GM12878 (cell line): ENCODE measurements at regions not wholly inside any gene's neighbourhood (a gene's known extent, or its start where the extent isn't known, plus 50 kb on each side); places are given as distances from the start of the nearest gene placed in this dataset.

Source experiments
- ATAC-seq: fragments of 200-7000 bp; cut with Tn5 transposase; 3 replicates; pipeline ENCODE4 v1.9.1; 2020; ENCODE audit warnings: mild to moderate bottlenecking, moderate library complexity
- BruUV-seq: library from RNA; stranded (reverse); fragments of 400-500 nt; replicated peaks from 2 replicates; lab custom pipeline; 2021; lab: Mats Ljungman, UMichigan
- CTCF ChIA-PET: fragments of 300-600 bp; sonication (Branson Sonifier 250); formaldehyde crosslinking; extraction: SDS; loops from one replicate; lab custom pipeline; 2021; ENCODE audit warnings: inconsistent platforms; lab: Yijun Ruan, JAX
- POLR2A ChIA-PET: fragments of 350-600 bp; formaldehyde crosslinking; extraction: SDS; loops from one replicate; lab custom pipeline; 2021; ENCODE audit warnings: inconsistent platforms; lab: Charles Lee
- RAD21 ChIA-PET: fragments of 300-600 bp; sonication (Branson Sonifier 250); formaldehyde crosslinking; loops from one replicate; lab custom pipeline; 2023; ENCODE audit warnings: antibody characterized with exemption; ENCODE audit not compliant: unreplicated experiment; lab: Charles Lee
- SMC1A ChIA-PET: fragments of 300-600 bp; sonication (Branson Sonifier 250); formaldehyde crosslinking; loops from one replicate; lab custom pipeline; 2023; ENCODE audit not compliant: unreplicated experiment, uncharacterized antibody; lab: Charles Lee
- DNase-seq: peaks from one replicate; pipeline ENCODE4 v3.0.0-alpha.2; 2011; ENCODE audit warnings: low read depth, low spot score
- FAIRE-seq: peaks from 3 replicates; lab custom pipeline; 2011; peaks lifted over from hg19 to GRCh38; lab: Jason Lieb, UNC
- H2AFZ ChIP-seq: 2 replicates; pipeline ENCODE4 v1.6.0; 2011; ENCODE audit warnings: low read depth, low read length, control low read depth; ENCODE audit not compliant: control insufficient read depth
- H3K27ac ChIP-seq: 2 replicates; pipeline ENCODE4 v1.5.1; 2011; ENCODE audit warnings: control low read depth; ENCODE audit not compliant: control insufficient read depth, insufficient read depth
- H3K27me3 ChIP-seq, 2 experiments: replicated peaks in 1 of 2; 2 replicates each; pipeline versions ENCODE4 v1.6.0 to v1.6.1; 2011; ENCODE audit warnings: low read length in 1 of 2; ENCODE audit not compliant: control insufficient read depth in 2 of 2, insufficient read depth in 2 of 2
- H3K36me3 ChIP-seq, 2 experiments: 2 replicates each; pipeline ENCODE4 v1.5.1; 2011; ENCODE audit warnings: low read length in 1 of 2; ENCODE audit not compliant: control insufficient read depth in 2 of 2, insufficient read depth in 2 of 2
- H3K4me1 ChIP-seq: 2 replicates; pipeline ENCODE4 v1.6.1; 2011; ENCODE audit warnings: mild to moderate bottlenecking, low read length, moderate library complexity, mixed read lengths; ENCODE audit not compliant: control insufficient read depth, insufficient read depth
- H3K4me2 ChIP-seq: 2 replicates; pipeline ENCODE4 v1.6.0; 2011; ENCODE audit warnings: control low read depth; ENCODE audit not compliant: control insufficient read depth, insufficient read depth
- H3K4me3 ChIP-seq: fragments of 200-600 bp; sonication (generic); 2 replicates; pipeline ENCODE4 v1.5.1; 2016
- H3K79me2 ChIP-seq: 2 replicates; pipeline ENCODE4 v1.6.0; 2011; ENCODE audit warnings: low read length; ENCODE audit not compliant: control insufficient read depth, insufficient read depth
- H3K9ac ChIP-seq: 2 replicates; pipeline ENCODE4 v1.8.0; 2011; ENCODE audit warnings: low read length, control low read depth, mixed read lengths; ENCODE audit not compliant: control insufficient read depth, insufficient read depth
- H3K9me3 ChIP-seq: replicated peaks from 3 replicates; pipeline ENCODE4 v1.5.1; 2011; ENCODE audit warnings: mild to moderate bottlenecking, low read length; ENCODE audit not compliant: control insufficient read depth, insufficient read depth
- H4K20me1 ChIP-seq: 2 replicates; pipeline ENCODE4 v1.6.0; 2011; ENCODE audit not compliant: control insufficient read depth, insufficient read depth
- CBX5 ChIP-seq: sonication (generic); IDR thresholded peaks from 2 replicates; pipeline ENCODE4 v1.6.1; 2016; ENCODE audit warnings: low read depth, moderate library complexity, mild to moderate bottlenecking, inconsistent platforms
- CEBPB ChIP-seq, 2 experiments: fragments of 150-350 bp in 1 of 2; IDR thresholded peaks; 2 replicates each; pipeline ENCODE4 v1.6.1; 2012 to 2014; ENCODE audit warnings: low read depth in 2 of 2, low read length in 2 of 2, borderline replicate concordance in 1 of 2, inconsistent platforms in 1 of 2
- EGR1 ChIP-seq, 2 experiments: IDR thresholded peaks; 1 replicate in 1 of 2; 2 replicates in 1 of 2; pipeline ENCODE4 v1.6.1; 2011 to 2012; ENCODE audit warnings: low read depth in 2 of 2, low read length in 2 of 2, borderline replicate concordance in 1 of 2, mild to moderate bottlenecking in 1 of 2, moderate library complexity in 1 of 2
- ETV6 ChIP-seq, 2 experiments: fragments of 450-650 bp in 1 of 2; IDR thresholded peaks in 1 of 2; conservative IDR thresholded peaks in 1 of 2; 2 replicates each; pipeline ENCODE4 v1.6.1; 2014; ENCODE audit warnings: antibody characterized with exemption in 1 of 2, borderline replicate concordance in 1 of 2, low read depth in 1 of 2, mild to moderate bottlenecking in 1 of 2, moderate library complexity in 1 of 2
- FOXM1 ChIP-seq: IDR thresholded peaks from 2 replicates; pipeline ENCODE4 v1.6.1; 2012; ENCODE audit warnings: low read depth, mild to moderate bottlenecking, inconsistent platforms, low read length, moderate library complexity
- KAT2A ChIP-seq: conservative IDR thresholded peaks from 2 replicates; pipeline ENCODE4 v1.6.1; 2011; ENCODE audit warnings: low read depth, low read length; ENCODE audit not compliant: control insufficient read depth
- NFYA ChIP-seq: IDR thresholded peaks from 2 replicates; pipeline ENCODE4 v1.6.1; 2011; ENCODE audit warnings: low read depth, mild to moderate bottlenecking, low read length, improper control_type of control experiment, borderline replicate concordance
- RAD21 ChIP-seq: IDR thresholded peaks from 2 replicates; pipeline ENCODE4 v1.6.1; 2011; ENCODE audit warnings: mild to moderate bottlenecking, low read depth, low read length, moderate library complexity; ENCODE audit not compliant: insufficient read depth
- RAD51 ChIP-seq: fragments of 450-650 bp; IDR thresholded peaks from 2 replicates; pipeline ENCODE4 v1.6.1; 2016; ENCODE audit warnings: moderate library complexity, mild to moderate bottlenecking, inconsistent platforms
- SMAD5 ChIP-seq: IDR thresholded peaks from 2 replicates; pipeline ENCODE4 v1.6.1; 2016; ENCODE audit warnings: antibody characterized with exemption, low read depth
- YY1 ChIP-seq: IDR thresholded peaks from 2 replicates; pipeline ENCODE4 v1.6.1; 2011; ENCODE audit warnings: low read depth, mild to moderate bottlenecking, low read length
- ZNF384 ChIP-seq: IDR thresholded peaks from 2 replicates; pipeline ENCODE4 v1.6.1; 2012; ENCODE audit warnings: low read depth, mild to moderate bottlenecking, low read length, improper control_type of control experiment, borderline replicate concordance
- WGBS: methylation state at CpG from one replicate; pipeline ENCODE4 v1.1.6; 2016; ENCODE audit warnings: low lambda C conversion rate; ENCODE audit not compliant: insufficient replicate concordance, insufficient coverage; ENCODE audit errors: missing lambda C conversion rate; 5-methylcytosine and 5-hydroxymethylcytosine counted together
- in situ Hi-C: fragments of 300-500 bp; cut with MboI; formaldehyde crosslinking; loops from 9 replicates; pipeline ENCODE4 v1.14.3; 2018; ENCODE audit warnings: mixed read lengths
- intact Hi-C: fragments of 100-400 bp; cut with micrococcal nuclease; formaldehyde crosslinking; loops from one replicate; pipeline ENCODE4 v1.14.2; 2022; ENCODE audit not compliant: unreplicated experiment
- TF ChIP-seq, protein P1 (sequence below): fragments of 450-650 bp; IDR thresholded peaks from 2 replicates; pipeline ENCODE4 v1.6.1; 2017; ENCODE audit warnings: antibody characterized with exemption, mild to moderate bottlenecking, moderate library complexity
- TF ChIP-seq, protein P2 (sequence below): IDR thresholded peaks from 2 replicates; pipeline ENCODE4 v1.6.1; 2011; ENCODE audit warnings: low read depth, mild to moderate bottlenecking, low read length, moderate library complexity, borderline replicate concordance; ENCODE audit errors: extremely low read depth
- TF ChIP-seq, protein P3 (sequence below): fragments of 450-650 bp; IDR thresholded peaks from 2 replicates; pipeline ENCODE4 v1.6.1; 2016; ENCODE audit warnings: mild to moderate bottlenecking

DNA sequence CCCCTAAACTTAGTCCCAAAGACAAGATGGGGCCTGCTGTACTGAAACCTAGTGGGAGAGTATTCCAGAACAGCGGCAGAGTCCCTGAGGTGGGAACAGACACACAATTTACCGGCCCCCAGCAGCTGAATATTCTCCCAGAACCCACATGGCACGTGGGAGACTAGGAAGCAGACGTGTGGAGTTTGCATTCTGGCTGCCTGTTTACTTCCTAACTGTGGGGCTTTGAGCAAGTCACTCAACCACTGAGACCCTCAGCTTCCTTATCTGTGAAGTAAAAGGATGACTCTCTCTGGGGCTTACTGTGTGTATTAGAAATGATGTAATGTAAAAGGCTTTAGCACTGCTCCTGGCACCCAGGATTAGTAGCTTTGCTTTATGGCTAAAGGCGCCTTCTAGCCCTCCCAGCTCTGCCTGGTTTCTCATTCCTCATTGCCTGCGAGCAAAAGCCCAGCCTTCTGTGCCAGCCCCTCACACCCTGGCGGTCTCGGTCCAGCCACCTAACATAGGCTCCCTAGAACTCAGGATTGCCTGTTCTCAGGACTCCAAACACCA, 353.1 kb downstream of the CDC5L start:
- no peak overlapping the region for H3K4me3 ChIP-seq
- intact Hi-C loops = no loop called here
- H3K27me3 ChIP-seq = no peaks in the 10 kb centered on the region
- H2AFZ ChIP-seq = no peak overlapping the region
- no peak overlapping the region for H3K9ac ChIP-seq
- ChIA-PET SMC1A (interaction anchor here (0.7 to 0.8 kb wide), 2 partner anchors 39 to 73 kb away, joined by 3 read pairs; no protein-coding TSS in a partner anchor), CTCF (no interaction called here), RAD21 (no interaction called here), POLR2A (interaction anchor here (1.3 kb wide), 1 partner anchor 13 kb away, joined by 3 read pairs; no protein-coding TSS in a partner anchor)
- H3K9me3 ChIP-seq = no peaks in the 10 kb centered on the region; the same call in 2 of the 3 replicates
- no peak overlapping the region for H3K4me2 ChIP-seq
- no peaks in the 10 kb centered on the region for H3K36me3 ChIP-seq
- TF ChIP-seq ZNF384 (no peak), SMAD5 (no peak), KAT2A (no peak), RAD51 (no peak), FOXM1 (no peak), RAD21 (no peak), NFYA (no peak), ETV6 (conservative IDR thresholded peaks at IDR 0.05 in 1 of 2, IDR thresholded peaks at IDR 0.05 in 1 of 2; ENCODE audit: borderline replicate concordance in 1 of 2, low read depth in 1 of 2) (no peak), YY1 (no peak), CEBPB (IDR thresholded peaks at IDR 0.05; ENCODE audit: borderline replicate concordance in 1 of 2, low read depth in 2 of 2, low read length in 2 of 2) (no peak), EGR1 (IDR thresholded peaks at IDR 0.05; ENCODE audit: borderline replicate concordance in 1 of 2, low read depth in 2 of 2, low read length in 2 of 2) (no peak), CBX5 (no peak)
- TF ChIP-seq, protein P1, sequence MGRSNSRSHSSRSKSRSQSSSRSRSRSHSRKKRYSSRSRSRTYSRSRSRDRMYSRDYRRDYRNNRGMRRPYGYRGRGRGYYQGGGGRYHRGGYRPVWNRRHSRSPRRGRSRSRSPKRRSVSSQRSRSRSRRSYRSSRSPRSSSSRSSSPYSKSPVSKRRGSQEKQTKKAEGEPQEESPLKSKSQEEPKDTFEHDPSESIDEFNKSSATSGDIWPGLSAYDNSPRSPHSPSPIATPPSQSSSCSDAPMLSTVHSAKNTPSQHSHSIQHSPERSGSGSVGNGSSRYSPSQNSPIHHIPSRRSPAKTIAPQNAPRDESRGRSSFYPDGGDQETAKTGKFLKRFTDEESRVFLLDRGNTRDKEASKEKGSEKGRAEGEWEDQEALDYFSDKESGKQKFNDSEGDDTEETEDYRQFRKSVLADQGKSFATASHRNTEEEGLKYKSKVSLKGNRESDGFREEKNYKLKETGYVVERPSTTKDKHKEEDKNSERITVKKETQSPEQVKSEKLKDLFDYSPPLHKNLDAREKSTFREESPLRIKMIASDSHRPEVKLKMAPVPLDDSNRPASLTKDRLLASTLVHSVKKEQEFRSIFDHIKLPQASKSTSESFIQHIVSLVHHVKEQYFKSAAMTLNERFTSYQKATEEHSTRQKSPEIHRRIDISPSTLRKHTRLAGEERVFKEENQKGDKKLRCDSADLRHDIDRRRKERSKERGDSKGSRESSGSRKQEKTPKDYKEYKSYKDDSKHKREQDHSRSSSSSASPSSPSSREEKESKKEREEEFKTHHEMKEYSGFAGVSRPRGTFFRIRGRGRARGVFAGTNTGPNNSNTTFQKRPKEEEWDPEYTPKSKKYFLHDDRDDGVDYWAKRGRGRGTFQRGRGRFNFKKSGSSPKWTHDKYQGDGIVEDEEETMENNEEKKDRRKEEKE = no peak
- TF ChIP-seq, protein P2, sequence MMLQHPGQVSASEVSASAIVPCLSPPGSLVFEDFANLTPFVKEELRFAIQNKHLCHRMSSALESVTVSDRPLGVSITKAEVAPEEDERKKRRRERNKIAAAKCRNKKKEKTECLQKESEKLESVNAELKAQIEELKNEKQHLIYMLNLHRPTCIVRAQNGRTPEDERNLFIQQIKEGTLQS = no peak
- TF ChIP-seq, protein P3, sequence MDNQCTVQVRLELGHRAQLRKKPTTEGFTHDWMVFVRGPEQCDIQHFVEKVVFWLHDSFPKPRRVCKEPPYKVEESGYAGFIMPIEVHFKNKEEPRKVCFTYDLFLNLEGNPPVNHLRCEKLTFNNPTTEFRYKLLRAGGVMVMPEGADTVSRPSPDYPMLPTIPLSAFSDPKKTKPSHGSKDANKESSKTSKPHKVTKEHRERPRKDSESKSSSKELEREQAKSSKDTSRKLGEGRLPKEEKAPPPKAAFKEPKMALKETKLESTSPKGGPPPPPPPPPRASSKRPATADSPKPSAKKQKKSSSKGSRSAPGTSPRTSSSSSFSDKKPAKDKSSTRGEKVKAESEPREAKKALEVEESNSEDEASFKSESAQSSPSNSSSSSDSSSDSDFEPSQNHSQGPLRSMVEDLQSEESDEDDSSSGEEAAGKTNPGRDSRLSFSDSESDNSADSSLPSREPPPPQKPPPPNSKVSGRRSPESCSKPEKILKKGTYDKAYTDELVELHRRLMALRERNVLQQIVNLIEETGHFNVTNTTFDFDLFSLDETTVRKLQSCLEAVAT = no peak
- no peak for ATAC-seq
- no peaks in the 10 kb centered on the region for H4K20me1 ChIP-seq
- H3K27ac ChIP-seq = no peak overlapping the region
- DNase-seq = no peak
- FAIRE-seq = no peak
- 90% methylated on average over 8 of the region's 8 CpGs for WGBS
- BruUV-seq = no TSS peak
- H3K4me1 ChIP-seq = peaks cover 26% of the 10 kb centered on the region
- H3K79me2 ChIP-seq = no peaks in the 10 kb centered on the region
- in situ Hi-C loops = no loop called here
